Sigmoid colon (tissue), 3 donors: ENCODE measurements at regions not wholly inside any gene's neighbourhood (a gene's known extent, or its start where the extent isn't known, plus 50 kb on each side); places are given as distances from the start of the nearest gene placed in this dataset.

Source experiments
- CTCF ChIP-seq, 4 experiments: fragments of 450-650 bp in 3 of 4; fragments of 200-600 bp in 1 of 4; IDR thresholded peaks; one replicate each; pipeline ENCODE4 v1.5.1; 2016 to 2019; ENCODE audit warnings: antibody characterized with exemption in 4 of 4, mild to moderate bottlenecking in 3 of 4, moderate library complexity in 2 of 4
- POLR2A ChIP-seq, 2 donors: fragments of 450-650 bp; IDR thresholded peaks; one replicate each; pipeline ENCODE4 v1.6.1; 2016; ENCODE audit warnings: antibody characterized with exemption in 2 of 2, mild to moderate bottlenecking in 2 of 2, moderate library complexity in 2 of 2

DNA sequence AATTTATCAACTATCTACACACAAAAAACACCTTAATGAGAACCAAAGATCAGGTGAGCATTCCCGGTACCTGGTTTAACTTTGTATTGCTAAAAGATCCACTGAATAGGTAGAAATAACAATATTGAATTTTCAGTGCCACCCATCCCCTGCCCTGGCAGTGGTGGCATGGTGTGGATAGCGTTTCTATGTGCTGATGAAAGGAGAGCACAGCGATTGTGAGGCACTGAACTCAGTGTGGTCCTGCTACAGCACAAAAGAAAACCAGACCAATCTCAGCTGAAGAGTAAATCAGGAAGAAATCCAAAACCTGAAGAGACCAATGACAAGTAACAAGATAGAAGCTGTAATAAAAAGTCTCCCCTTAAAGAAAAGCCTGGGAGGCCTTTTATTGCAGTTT lies 984.6 kb upstream of the AGA start:
- TF ChIP-seq CTCF (IDR thresholded peaks at IDR 0.05) (no peak), POLR2A (IDR thresholded peaks at IDR 0.05) (no peak)
